Activated CD4-positive, alpha-beta T cell treated with anti-CD3 and anti-CD28 coated beads, Interleukin-2, amount 10 ng/mL, durations not matched to agents 7 days and 5 days (primary cell): ENCODE measurements at regions not wholly inside any gene's neighbourhood (a gene's known extent, or its start where the extent isn't known, plus 50 kb on each side); places are given as distances from the start of the nearest gene placed in this dataset.
"Not testable (repeated sequence)": the region's sequence is repeated elsewhere in the genome, so short reads cannot be mapped to it uniquely, and the experiment has no call there.

Experiments used
- CTCF ChIA-PET: fragments of 350-600 bp; sonication (Branson Sonifier 250); formaldehyde crosslinking; loops from one replicate; lab custom pipeline; 2021; ENCODE audit warnings: antibody characterized with exemption; lab: Charles Lee
- POLR2A ChIA-PET: fragments of 350-600 bp; sonication (Branson Sonifier 250); formaldehyde crosslinking; loops from one replicate; lab custom pipeline; 2021; ENCODE audit warnings: antibody characterized with exemption; lab: Charles Lee
- DNase-seq: peaks from one replicate; pipeline ENCODE4 v3.0.0-alpha.2; 2020
- H3K27ac Mint-ChIP-seq: one replicate; pipeline ENCODE4 v1.8.0; 2021; ENCODE audit warnings: mild to moderate bottlenecking, moderate library complexity, mixed read lengths
- H3K27me3 Mint-ChIP-seq: one replicate; pipeline ENCODE4 v1.8.0; 2021; ENCODE audit warnings: mixed read lengths
- H3K36me3 Mint-ChIP-seq: one replicate; pipeline ENCODE4 v1.8.0; 2021; ENCODE audit warnings: low read depth, mixed read lengths
- H3K4me1 Mint-ChIP-seq: one replicate; pipeline ENCODE4 v1.8.0; 2021; ENCODE audit warnings: mixed read lengths
- H3K4me3 Mint-ChIP-seq: one replicate; pipeline ENCODE4 v1.8.0; 2021; ENCODE audit warnings: mild to moderate bottlenecking, moderate library complexity, mixed read lengths
- H3K9me3 Mint-ChIP-seq: one replicate; pipeline ENCODE4 v1.8.0; 2021; ENCODE audit warnings: mixed read lengths

DNA sequence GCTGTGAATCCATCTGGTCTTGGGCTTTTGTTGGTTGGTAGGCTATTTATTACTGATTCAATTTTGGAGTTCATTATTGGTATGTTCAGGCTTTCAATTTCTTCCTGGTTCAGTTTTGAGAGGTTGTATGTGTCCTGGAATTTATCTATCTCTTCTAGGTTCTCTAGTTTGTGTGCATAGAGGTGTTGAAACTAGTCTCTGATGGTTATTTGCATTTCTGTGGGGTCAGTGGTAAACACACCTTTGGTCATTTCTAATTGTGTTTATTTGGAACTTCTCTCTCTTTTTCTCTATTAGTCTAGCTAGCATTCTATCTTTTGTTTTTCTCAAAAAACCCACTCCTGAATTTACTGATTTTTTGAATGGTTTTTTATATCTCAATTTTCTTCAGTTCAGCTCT lies 70.1 kb upstream of the IRAK1BP1 start:
- no peaks in the 10 kb centered on the region for H3K27me3 Mint-ChIP-seq
- CTCF ChIA-PET: no interaction called here
- POLR2A ChIA-PET: no interaction called here
- no peak overlapping the region for H3K4me3 Mint-ChIP-seq
- H3K27ac Mint-ChIP-seq: no peak overlapping the region
- DNase-seq: no peak
- H3K4me1 Mint-ChIP-seq: no peaks in the 10 kb centered on the region
- H3K36me3 Mint-ChIP-seq: peaks cover 2% of the 10 kb centered on the region
- H3K9me3 Mint-ChIP-seq: peaks cover 10% of the 10 kb centered on the region

DNA sequence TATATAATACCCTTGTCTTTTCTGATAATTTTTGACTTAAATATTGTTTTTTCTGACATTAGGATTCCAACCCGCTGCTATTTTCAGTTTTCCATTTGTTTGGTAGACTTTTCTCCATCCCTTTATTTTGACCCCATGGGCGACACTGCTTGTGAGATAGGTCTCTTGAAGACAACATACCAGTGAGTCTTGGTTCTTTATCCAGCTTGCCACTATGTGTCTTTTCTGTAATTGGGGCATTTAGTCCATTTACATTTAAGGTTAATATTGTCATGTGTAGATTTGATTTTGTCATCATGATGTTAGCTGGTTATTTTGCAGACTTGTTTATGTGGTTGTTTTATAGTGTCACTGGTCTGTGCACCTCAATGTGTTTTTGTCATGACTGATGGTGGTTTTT lies 67.7 kb upstream of the IRAK1BP1 start:
- Mint-ChIP-seq H3K4me3 (no peak overlapping the region), H3K27me3 (no peaks in the 10 kb centered on the region), H3K4me1 (no peaks in the 10 kb centered on the region), H3K9me3 (peaks cover 10% of the 10 kb centered on the region), H3K36me3 (peaks cover 2% of the 10 kb centered on the region), H3K27ac (no peak overlapping the region)
- ChIA-PET POLR2A (no interaction called here), CTCF (no interaction called here)
- DNase-seq: no peak

GRCh38 chr6:78806792-78807191 lies 60.6 kb upstream of the IRAK1BP1 start:
- POLR2A ChIA-PET, H3K27ac Mint-ChIP-seq, DNase-seq, CTCF ChIA-PET, H3K27me3 Mint-ChIP-seq, H3K36me3 Mint-ChIP-seq, H3K4me3 Mint-ChIP-seq, H3K4me1 Mint-ChIP-seq, H3K9me3 Mint-ChIP-seq: not testable (repeated sequence)

DNA sequence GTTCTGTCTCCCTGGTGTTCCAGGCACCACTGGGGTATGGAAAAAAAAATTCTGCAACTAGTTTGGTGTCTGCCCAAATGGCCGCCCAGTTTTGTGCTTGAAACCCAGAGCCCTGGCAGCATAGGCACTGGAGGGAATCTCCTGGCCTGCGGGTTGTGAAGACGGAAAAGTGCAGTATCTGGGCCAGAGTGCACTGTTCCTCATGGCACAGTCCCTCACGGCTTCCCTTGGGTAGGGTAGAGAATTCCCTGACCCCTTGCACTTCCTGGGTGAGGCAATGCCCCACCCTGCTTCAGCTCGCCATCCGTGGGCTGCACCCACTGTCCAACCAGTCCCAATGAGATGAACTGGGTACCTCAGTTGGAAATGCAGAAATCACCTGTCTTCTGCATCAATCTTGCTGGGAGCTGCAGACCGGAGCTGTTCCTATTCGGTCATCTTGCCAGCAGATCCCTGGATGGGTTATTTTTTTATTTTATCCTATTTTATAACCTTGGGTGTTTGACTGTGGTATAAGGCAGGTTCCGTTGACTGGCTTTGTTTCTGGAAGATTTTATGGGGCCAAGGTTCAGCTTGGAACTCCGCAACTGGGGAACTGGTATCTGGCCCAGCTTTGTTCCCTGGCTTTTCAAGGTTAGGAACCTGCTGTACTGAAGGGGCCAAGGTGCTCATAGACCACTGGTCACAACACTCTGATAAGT lies 59.5 kb upstream of the IRAK1BP1 start:
- CTCF ChIA-PET, H3K4me3 Mint-ChIP-seq, H3K36me3 Mint-ChIP-seq, H3K9me3 Mint-ChIP-seq, POLR2A ChIA-PET, H3K27ac Mint-ChIP-seq, DNase-seq, H3K27me3 Mint-ChIP-seq, H3K4me1 Mint-ChIP-seq: not testable (repeated sequence)

- CTCF ChIA-PET: no interaction called here
- H3K4me1 Mint-ChIP-seq: no peaks in the 10 kb centered on the region
- no peaks in the 10 kb centered on the region for H3K9me3 Mint-ChIP-seq
- POLR2A ChIA-PET: no interaction called here
- no peak overlapping the region for H3K27ac Mint-ChIP-seq
- no peaks in the 10 kb centered on the region for H3K27me3 Mint-ChIP-seq
- DNase-seq: no peak
- H3K36me3 Mint-ChIP-seq: no peaks in the 10 kb centered on the region
- no peak overlapping the region for H3K4me3 Mint-ChIP-seq
Measured at GRCh38 chr6:78808356-78808891, 58.9 kb upstream of the IRAK1BP1 start.

DNA sequence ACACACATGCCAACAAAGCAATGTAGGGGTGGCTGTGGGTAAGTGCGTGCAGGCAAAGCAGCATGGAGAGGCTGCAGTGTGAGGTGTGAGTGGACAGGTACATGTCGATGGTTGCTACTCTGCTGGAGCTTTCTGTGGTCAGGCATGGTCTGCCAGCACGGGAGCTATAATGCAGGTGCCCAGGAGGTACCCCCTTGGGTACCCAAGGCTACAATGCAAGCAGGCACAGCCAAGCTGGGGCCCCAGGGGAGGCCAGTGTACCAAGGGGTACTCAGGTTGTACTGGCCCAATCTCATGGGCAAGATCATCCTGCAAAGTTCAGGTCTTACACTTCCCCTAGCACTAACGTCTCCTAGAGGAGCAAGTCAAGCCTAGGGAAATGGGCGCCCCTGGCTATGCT lies 58.4 kb upstream of the IRAK1BP1 start:
- H3K9me3 Mint-ChIP-seq: no peaks in the 10 kb centered on the region
- CTCF ChIA-PET: no interaction called here
- POLR2A ChIA-PET: no interaction called here
- no peaks in the 10 kb centered on the region for H3K4me1 Mint-ChIP-seq
- no peaks in the 10 kb centered on the region for H3K27me3 Mint-ChIP-seq
- no peak overlapping the region for H3K27ac Mint-ChIP-seq
- no peak overlapping the region for H3K4me3 Mint-ChIP-seq
- DNase-seq: no peak
- no peaks in the 10 kb centered on the region for H3K36me3 Mint-ChIP-seq

DNA sequence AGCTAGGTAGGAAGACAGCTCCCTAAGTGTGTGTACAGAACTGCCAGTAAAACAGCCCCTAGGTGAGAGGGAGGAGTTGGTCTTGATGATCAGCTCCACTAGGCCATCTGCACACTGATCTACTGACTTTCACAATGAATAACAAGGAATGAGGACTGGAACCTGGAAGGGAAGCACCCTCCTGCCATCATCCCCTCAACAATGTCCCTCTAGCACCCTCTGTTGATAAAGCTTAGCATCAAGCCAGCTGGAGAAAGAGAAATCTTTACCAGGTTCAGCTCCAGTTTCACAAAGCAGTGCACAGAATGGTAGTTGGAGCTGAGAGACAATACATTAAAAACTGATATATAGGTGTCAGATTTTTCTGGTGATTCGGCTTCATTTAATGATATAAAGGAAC lies 57.2 kb upstream of the IRAK1BP1 start:
- DNase-seq: no peak
- Mint-ChIP-seq H3K27ac (no peak overlapping the region), H3K36me3 (no peaks in the 10 kb centered on the region), H3K9me3 (no peaks in the 10 kb centered on the region), H3K27me3 (no peaks in the 10 kb centered on the region), H3K4me1 (no peaks in the 10 kb centered on the region), H3K4me3 (no peak overlapping the region)
- ChIA-PET POLR2A (no interaction called here), CTCF (interaction anchor here (1.2 kb wide), 1 partner anchor 13 kb away, joined by 3 read pairs; no protein-coding TSS in a partner anchor)

DNA sequence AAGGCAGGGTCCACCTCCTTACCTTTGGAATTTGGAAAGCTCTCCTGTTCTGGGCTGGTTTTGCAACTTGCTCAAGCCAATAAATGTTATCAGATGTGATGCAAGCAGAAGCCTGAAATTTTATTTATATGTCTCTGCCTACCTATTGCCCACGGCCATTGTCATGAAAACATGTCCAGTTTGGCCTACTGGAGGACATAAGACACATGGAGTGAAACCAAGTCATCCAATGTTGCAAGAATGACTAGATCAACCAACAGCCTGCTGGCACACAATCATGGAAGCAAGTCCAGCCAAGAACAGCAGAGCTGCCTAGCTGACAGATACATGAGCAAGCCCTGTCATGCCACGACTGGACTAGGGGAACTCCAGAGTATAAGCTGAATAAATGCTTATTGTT lies 56.7 kb upstream of the IRAK1BP1 start:
- DNase-seq: no peak
- no peak overlapping the region for H3K4me3 Mint-ChIP-seq
- no peaks in the 10 kb centered on the region for H3K4me1 Mint-ChIP-seq
- CTCF ChIA-PET: interaction anchor here (1.2 kb wide), 1 partner anchor 12 kb away, joined by 3 read pairs; no protein-coding TSS in a partner anchor
- POLR2A ChIA-PET: no interaction called here
- no peaks in the 10 kb centered on the region for H3K27me3 Mint-ChIP-seq
- peaks cover 2% of the 10 kb centered on the region for H3K9me3 Mint-ChIP-seq
- H3K36me3 Mint-ChIP-seq: no peaks in the 10 kb centered on the region
- H3K27ac Mint-ChIP-seq: no peak overlapping the region
